Bronchial epithelial cell (primary cell): ENCODE measurements at regions not wholly inside any gene's neighbourhood (a gene's known extent, or its start where the extent isn't known, plus 50 kb on each side); places are given as distances from the start of the nearest gene placed in this dataset.

ENCODE experiments used
- DNase-seq: peaks from one replicate; pipeline ENCODE4 v3.0.0-alpha.2; 2010; ENCODE audit warnings: low read depth
- FAIRE-seq: peaks from 2 replicates; lab custom pipeline; 2011; peaks lifted over from hg19 to GRCh38; lab: Jason Lieb, UNC
- H3K27me3 ChIP-seq: 2 replicates; pipeline ENCODE4 v1.5.1; 2011; ENCODE audit warnings: low read length; ENCODE audit not compliant: control insufficient read depth, insufficient read depth
- H3K36me3 ChIP-seq: 2 replicates; pipeline ENCODE4 v1.5.1; 2011; ENCODE audit warnings: low read length; ENCODE audit not compliant: control insufficient read depth, insufficient read depth
- H3K4me3 ChIP-seq: 2 replicates; pipeline ENCODE4 v1.5.1; 2011; ENCODE audit warnings: mild to moderate bottlenecking, low read depth, low read length, control low read depth
- TF ChIP-seq, protein P1 (sequence below): IDR thresholded peaks from 2 replicates; pipeline ENCODE4 v1.5.1; 2011; ENCODE audit warnings: mild to moderate bottlenecking, moderate library complexity, low read length, control low read depth, inconsistent platforms; ENCODE audit not compliant: insufficient read depth, severe bottlenecking

DNA sequence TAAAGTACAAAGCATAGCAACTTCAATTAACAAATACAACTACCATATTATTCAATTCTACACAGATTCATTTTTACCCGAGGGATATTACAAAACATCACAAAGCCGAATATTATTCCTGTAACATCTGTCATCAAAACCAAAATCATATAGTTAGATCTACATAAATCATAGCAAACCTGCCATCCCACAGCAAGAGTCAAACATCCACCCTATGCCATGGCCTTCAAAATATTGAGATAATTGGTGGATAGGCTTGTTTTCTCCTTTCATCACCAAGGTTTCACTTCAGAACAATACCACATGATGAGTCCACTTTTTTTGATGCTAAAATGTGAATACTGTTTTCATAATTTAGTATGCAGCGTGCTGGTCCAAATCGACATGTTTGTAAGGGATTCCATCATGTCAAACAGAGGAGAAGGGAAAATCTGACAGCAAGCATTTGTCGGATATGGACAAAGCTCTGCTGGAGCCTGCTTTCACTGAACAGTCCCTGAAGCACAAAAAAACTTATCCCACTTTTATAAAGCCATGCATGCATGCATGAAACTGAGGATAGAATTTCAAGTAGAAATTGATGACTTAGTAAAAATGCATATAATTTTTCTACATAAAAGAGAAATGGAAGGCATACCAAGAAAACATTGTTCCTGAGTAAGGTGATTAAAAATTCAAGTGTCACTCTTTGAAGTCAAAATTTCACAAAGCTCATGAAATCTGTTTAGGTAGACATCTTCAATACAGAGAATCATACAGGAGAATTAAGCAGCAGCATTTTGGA lies 494.1 kb downstream of the HACE1 start:
- TF ChIP-seq, protein P1, sequence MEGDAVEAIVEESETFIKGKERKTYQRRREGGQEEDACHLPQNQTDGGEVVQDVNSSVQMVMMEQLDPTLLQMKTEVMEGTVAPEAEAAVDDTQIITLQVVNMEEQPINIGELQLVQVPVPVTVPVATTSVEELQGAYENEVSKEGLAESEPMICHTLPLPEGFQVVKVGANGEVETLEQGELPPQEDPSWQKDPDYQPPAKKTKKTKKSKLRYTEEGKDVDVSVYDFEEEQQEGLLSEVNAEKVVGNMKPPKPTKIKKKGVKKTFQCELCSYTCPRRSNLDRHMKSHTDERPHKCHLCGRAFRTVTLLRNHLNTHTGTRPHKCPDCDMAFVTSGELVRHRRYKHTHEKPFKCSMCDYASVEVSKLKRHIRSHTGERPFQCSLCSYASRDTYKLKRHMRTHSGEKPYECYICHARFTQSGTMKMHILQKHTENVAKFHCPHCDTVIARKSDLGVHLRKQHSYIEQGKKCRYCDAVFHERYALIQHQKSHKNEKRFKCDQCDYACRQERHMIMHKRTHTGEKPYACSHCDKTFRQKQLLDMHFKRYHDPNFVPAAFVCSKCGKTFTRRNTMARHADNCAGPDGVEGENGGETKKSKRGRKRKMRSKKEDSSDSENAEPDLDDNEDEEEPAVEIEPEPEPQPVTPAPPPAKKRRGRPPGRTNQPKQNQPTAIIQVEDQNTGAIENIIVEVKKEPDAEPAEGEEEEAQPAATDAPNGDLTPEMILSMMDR, result no peak
- DNase-seq (no peak), FAIRE-seq (no peak)

DNA sequence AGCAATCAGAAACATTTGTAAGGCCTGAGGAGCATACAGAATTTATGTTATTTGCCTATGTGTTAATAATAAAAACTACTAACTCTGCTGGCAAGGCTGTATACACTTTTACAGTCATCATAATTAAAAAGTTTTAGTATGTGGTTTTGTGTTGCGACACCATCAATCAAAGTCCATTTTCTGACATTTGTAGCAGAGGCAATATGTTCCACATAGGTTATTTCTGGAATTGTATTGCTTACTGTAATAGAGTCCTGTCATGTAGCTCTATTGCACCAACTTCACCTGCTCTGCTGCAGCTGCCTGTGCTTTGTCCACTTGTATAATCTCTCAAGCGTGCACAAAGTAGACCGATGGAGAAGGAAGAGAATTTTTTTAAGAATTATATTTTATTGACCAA lies 501.8 kb downstream of the HACE1 start:
- no peak overlapping the region for H3K4me3 ChIP-seq
- TF ChIP-seq, protein P1, result no peak
- H3K27me3 ChIP-seq, result no peaks in the 10 kb centered on the region
- FAIRE-seq (no peak), DNase-seq (no peak)
- H3K36me3 ChIP-seq, result no peaks in the 10 kb centered on the region

More for the DNA sequence above, 494.1 kb downstream of the HACE1 start:
- no peaks in the 10 kb centered on the region for H3K27me3 ChIP-seq
- no peaks in the 10 kb centered on the region for H3K36me3 ChIP-seq
- no peak overlapping the region for H3K4me3 ChIP-seq

DNA sequence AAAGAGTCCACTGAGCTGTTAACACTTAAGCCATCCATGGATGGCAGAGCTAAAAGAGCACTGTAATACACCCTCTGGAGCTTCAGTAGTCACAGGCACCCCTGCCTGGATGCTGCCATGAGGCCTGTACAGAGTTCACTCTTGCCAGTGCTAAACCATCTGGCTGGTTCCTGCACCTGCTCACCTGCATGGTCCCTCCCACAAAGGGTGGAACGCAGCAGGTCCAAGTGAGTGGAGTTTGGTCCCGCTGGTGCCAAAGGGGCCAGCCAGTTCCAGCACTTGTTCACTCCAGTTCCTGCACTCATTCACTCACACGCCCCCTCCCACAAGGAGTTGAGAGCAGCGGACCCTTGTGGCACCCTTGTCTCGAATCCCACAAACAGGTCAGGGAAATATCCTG lies 503.5 kb downstream of the HACE1 start:
- FAIRE-seq (no peak), DNase-seq (no peak)
- Histone ChIP-seq H3K36me3 (no peaks in the 10 kb centered on the region), H3K27me3 (no peaks in the 10 kb centered on the region), H3K4me3 (no peak overlapping the region)
- TF ChIP-seq, protein P1, result no peak

DNA sequence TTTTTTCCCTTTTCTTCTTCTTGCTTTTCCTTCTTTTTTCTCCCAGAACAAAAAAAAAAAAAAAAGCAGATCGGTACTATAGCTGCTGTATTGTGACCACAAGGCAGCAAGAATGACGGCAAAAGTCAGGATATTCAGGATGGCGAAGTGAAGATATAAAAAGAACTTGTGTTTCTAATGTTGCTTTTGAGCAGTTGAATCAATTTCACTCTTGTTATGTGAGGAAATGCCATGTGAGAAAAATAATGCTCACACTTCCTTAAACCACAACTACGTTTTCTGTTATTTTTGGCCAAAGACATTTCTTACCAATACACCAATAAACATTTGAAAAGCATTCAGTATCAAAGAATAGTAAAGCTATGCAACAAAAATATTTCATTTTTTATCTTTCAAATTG lies 510.5 kb downstream of the HACE1 start:
- no peak for DNase-seq
- H3K36me3 ChIP-seq, result no peaks in the 10 kb centered on the region
- FAIRE-seq, result no peak
- no peak overlapping the region for H3K4me3 ChIP-seq
- TF ChIP-seq, protein P1, result no peak
- H3K27me3 ChIP-seq, result no peaks in the 10 kb centered on the region

DNA sequence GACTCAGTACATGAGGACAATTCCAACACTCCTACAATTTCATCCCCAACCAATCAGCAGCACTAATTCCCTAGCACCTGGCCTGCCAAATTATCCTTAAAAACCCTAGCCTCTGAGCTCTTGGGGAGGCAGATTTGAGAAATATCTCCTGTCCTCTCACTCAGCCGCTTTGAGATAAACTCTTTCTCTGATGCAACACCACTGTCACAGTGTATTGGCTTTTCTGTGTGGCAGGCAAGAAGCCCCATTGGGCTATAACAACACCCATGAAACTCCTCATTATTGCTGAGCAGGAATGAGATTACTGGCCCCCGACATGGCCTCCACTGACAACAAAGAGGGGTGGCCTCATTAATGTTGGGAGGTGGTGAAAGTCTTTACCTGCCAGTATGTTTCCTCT lies 515.5 kb downstream of the HACE1 start:
- no peak for FAIRE-seq
- Histone ChIP-seq H3K27me3 (no peaks in the 10 kb centered on the region), H3K4me3 (no peak overlapping the region), H3K36me3 (no peaks in the 10 kb centered on the region)
- TF ChIP-seq, protein P1, result no peak
- DNase-seq, result no peak

DNA sequence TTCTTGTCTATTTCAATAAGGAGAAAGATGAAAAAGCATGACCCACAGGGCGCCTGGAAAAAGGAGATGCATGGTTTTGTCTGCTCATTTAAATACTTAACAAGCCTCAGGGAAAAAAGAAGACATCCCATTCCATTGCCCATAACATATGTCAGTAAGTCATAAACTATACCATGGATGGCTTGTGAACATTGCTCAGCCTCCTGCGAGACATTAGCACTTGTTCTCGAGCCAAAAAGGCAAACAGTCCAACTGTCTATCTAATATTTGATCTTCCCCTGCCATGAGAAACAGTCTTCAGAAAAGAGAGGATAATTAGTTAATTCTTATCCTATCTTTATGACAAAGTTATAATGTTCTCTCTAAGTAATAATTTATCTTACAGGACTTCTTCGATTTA lies 527.4 kb downstream of the HACE1 start:
- TF ChIP-seq, protein P1, result no peak
- Histone ChIP-seq H3K27me3 (no peaks in the 10 kb centered on the region), H3K4me3 (no peak overlapping the region), H3K36me3 (no peaks in the 10 kb centered on the region)
- FAIRE-seq (no peak), DNase-seq (no peak)
